Upper lobe of left lung (tissue), 6 donors: ENCODE measurements at regions not wholly inside any gene's neighbourhood (a gene's known extent, or its start where the extent isn't known, plus 50 kb on each side); places are given as distances from the start of the nearest gene placed in this dataset.

ENCODE experiments used
- ATAC-seq, 2 donors: fragments of 200-7000 bp; cut with Tn5 transposase; one replicate each; pipeline ENCODE4 v1.9.1; 2022; ENCODE audit warnings: mild to moderate bottlenecking in 2 of 2, moderate library complexity in 2 of 2; ENCODE audit not compliant: low FRiP score in 2 of 2
- DNase-seq, 2 donors: peaks; one replicate each; pipeline ENCODE4 v3.0.0-alpha.2; 2019 to 2020
- H3K27ac ChIP-seq, 4 donors: fragments of 200-600 bp; sonication (generic); one replicate each; pipeline ENCODE4 v1.5.1; 2016 to 2019
- H3K27me3 ChIP-seq, 4 donors: fragments of 200-600 bp; sonication (generic); one replicate each; pipeline ENCODE4 v1.5.1; 2017 to 2019
- H3K36me3 ChIP-seq, 4 donors: fragments of 200-600 bp; sonication (generic); one replicate each; pipeline ENCODE4 v1.5.1; 2016 to 2019
- H3K4me1 ChIP-seq, 4 donors: fragments of 200-600 bp; sonication (generic); one replicate each; pipeline ENCODE4 v1.5.1; 2018 to 2019
- H3K4me3 ChIP-seq, 4 donors: fragments of 200-600 bp; sonication (generic); one replicate each; pipeline ENCODE4 v1.5.1; 2017 to 2019; ENCODE audit warnings: mild to moderate bottlenecking in 2 of 4, moderate library complexity in 1 of 4
- H3K9me3 ChIP-seq, 4 donors: fragments of 200-600 bp; sonication (generic); one replicate each; pipeline ENCODE4 v1.5.1; 2018 to 2019
- EP300 ChIP-seq, 4 donors: sonication (generic); formaldehyde crosslinking; IDR thresholded peaks; one replicate each; pipeline ENCODE4 v1.5.1; 2017; ENCODE audit warnings: antibody characterized with exemption in 4 of 4, control low read depth in 2 of 4
- POLR2A ChIP-seq, 4 donors: fragments of 450-650 bp; IDR thresholded peaks; one replicate each; pipeline ENCODE4 v1.5.1; 2016 to 2017; ENCODE audit warnings: antibody characterized with exemption in 4 of 4, mild to moderate bottlenecking in 2 of 4
- POLR2AphosphoS5 ChIP-seq, 2 donors: sonication (generic); formaldehyde crosslinking; IDR thresholded peaks; one replicate each; pipeline ENCODE4 v1.5.1; 2017; ENCODE audit warnings: antibody characterized with exemption in 2 of 2
- WGBS, 2 donors: methylation state at CpG; one replicate each; pipeline ENCODE4 v1.1.5; 2017 to 2018; 5-methylcytosine and 5-hydroxymethylcytosine counted together
- TF ChIP-seq, protein P1 (sequence below), 6 experiments: fragments of 450-650 bp in 4 of 6; fragments of 200-600 bp in 2 of 6; sonication (generic) in 2 of 6; IDR thresholded peaks; one replicate each; pipeline ENCODE4 v1.5.1; 2016 to 2019; ENCODE audit warnings: antibody characterized with exemption in 6 of 6
- donor health status: DM: no; HTN: no; CAD: no; lungs with moderate emphysema.
- donor health status: DM: no; HTN: yes; CAD: no; lungs with severe emphysema.

DNA sequence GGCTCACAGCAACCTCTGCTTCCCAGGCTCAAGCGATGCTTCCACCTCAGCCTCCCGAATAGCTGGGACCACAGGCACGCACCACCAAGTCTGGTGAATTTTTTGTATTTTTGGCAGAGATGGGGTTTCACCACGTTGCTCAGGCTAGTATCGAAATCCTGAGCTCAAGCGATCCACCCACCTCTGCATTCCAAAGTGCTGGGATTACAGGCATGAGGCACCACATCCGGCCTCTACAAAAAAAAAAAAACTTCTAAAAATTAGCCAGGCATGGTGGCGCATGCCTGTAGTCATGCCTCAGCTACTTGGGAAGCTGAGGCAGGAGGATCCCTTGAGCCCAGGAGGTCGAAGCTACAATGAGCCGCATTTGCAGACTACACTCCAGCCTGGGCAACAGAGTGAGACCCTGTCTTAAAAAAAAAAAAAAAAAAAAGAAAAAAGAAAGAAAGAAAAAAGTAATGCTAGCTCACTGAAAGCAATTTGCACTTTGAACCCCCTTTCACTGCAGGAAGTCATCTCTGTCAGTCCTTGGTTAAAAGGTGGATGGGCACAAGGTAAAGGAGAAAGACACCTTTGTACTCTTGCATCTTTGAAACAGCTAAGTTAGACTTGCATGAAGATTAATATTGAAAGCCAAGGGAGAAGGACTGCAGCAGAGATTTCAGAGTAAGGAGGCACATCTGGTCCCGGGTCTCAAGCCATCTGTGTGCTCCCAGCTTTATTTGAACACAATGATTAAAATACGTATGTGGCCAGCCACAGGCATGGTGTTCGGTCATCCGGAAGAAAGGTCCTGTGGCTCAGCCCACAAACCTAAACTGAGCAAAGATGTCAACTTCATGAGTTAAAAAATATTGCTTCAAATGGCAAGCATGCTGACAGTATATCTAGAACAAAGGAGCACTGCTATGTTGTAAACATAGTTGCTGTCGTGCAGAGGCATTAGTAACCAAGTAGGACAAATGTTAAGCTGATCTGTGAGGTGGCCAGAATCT lies 103.8 kb upstream of the HMGA2 start:
- H3K27ac ChIP-seq = no peak overlapping the region
- no peaks in the 10 kb centered on the region for H3K9me3 ChIP-seq
- DNase-seq = no peak
- no peaks in the 10 kb centered on the region for H3K4me1 ChIP-seq
- H3K36me3 ChIP-seq = no peaks in the 10 kb centered on the region
- no peak for ATAC-seq
- no peak for TF ChIP-seq POLR2AphosphoS5 (IDR thresholded peaks at IDR 0.05)
- no peak for TF ChIP-seq EP300 (IDR thresholded peaks at IDR 0.05)
- TF ChIP-seq POLR2A (IDR thresholded peaks at IDR 0.05) = no peak
- TF ChIP-seq, protein P1, sequence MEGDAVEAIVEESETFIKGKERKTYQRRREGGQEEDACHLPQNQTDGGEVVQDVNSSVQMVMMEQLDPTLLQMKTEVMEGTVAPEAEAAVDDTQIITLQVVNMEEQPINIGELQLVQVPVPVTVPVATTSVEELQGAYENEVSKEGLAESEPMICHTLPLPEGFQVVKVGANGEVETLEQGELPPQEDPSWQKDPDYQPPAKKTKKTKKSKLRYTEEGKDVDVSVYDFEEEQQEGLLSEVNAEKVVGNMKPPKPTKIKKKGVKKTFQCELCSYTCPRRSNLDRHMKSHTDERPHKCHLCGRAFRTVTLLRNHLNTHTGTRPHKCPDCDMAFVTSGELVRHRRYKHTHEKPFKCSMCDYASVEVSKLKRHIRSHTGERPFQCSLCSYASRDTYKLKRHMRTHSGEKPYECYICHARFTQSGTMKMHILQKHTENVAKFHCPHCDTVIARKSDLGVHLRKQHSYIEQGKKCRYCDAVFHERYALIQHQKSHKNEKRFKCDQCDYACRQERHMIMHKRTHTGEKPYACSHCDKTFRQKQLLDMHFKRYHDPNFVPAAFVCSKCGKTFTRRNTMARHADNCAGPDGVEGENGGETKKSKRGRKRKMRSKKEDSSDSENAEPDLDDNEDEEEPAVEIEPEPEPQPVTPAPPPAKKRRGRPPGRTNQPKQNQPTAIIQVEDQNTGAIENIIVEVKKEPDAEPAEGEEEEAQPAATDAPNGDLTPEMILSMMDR (IDR thresholded peaks at IDR 0.05) = no peak
- H3K4me3 ChIP-seq = no peak overlapping the region
- WGBS, 2 donors = 88 to 90% methylated on average over 15 of the region's 15 CpGs
- no peaks in the 10 kb centered on the region for H3K27me3 ChIP-seq

DNA sequence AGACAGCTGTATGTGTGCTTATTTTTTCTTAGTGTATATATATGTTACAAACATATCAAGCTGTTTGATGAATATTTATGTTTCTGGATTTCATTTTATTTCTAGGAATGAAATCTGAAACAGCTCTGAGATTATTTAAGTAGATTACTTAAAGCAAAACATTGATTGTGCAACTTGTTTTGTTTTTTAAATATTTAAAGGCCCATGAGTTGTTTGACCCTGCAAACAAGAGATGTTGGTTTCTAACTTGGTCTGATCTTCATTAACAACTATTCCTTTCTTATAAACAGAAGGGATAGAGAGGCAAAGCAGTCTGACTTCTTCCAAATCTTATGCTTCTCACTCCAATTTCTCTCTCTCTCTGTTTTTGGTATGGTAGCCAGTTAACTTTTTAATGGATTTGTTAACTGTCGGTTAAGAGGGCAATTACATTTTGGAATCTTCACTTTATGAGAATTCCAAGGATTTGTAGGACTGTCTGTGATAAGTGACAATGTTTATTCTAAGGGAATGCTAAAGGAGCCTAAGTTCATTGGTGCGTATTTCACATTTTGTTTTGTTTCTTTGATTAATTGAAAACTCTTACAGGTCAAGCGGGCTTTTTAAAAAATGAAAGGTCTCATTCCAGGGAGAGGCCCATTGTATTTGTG lies 102.6 kb upstream of the HMGA2 start:
- Histone ChIP-seq H3K27ac (no peak overlapping the region), H3K9me3 (no peaks in the 10 kb centered on the region), H3K27me3 (no peaks in the 10 kb centered on the region), H3K36me3 (no peaks in the 10 kb centered on the region), H3K4me1 (no peaks in the 10 kb centered on the region), H3K4me3 (no peak overlapping the region)
- 65 to 94% methylated on average over 3 of the region's 3 CpGs for WGBS, 2 donors
- TF ChIP-seq POLR2AphosphoS5 (IDR thresholded peaks at IDR 0.05) (no peak), EP300 (IDR thresholded peaks at IDR 0.05) (no peak), POLR2A (IDR thresholded peaks at IDR 0.05) (no peak)
- TF ChIP-seq, protein P1 (IDR thresholded peaks at IDR 0.05) = no peak
- ATAC-seq (no peak), DNase-seq (no peak)

DNA sequence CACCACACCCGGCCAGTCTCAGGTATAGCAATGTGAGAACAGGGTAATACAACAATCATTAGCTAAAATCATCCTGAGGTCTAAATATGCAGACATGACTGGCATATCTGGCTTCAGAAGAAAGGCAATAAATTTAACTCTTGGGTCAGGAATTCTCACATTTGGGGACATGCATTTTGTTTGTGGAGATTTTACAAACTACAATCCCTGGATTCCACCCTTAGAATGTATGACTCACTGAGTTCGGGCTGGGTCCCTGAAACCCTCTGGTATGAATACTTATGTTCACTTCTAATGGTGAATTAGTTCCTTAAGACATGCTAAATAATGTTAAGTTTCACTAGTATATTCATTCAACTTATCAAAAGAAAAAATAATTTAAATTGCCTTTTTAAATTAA lies 98.9 kb upstream of the HMGA2 start:
- TF ChIP-seq POLR2A (IDR thresholded peaks at IDR 0.05) (no peak), POLR2AphosphoS5 (IDR thresholded peaks at IDR 0.05) (no peak), EP300 (IDR thresholded peaks at IDR 0.05) (no peak)
- TF ChIP-seq, protein P1 (IDR thresholded peaks at IDR 0.05) = no peak
- H3K27ac ChIP-seq = no peak overlapping the region
- WGBS, 2 donors = 88 to 93% methylated on average over 2 of the region's 2 CpGs
- H3K4me3 ChIP-seq = no peak overlapping the region
- peaks cover 0 to 7% (median 4%) of the 10 kb centered on the region in 4 donors for H3K4me1 ChIP-seq
- DNase-seq (no peak), ATAC-seq (no peak)
- no peaks in the 10 kb centered on the region for H3K36me3 ChIP-seq
- no peaks in the 10 kb centered on the region for H3K9me3 ChIP-seq
- peaks cover 0 to 17% (median 7%) of the 10 kb centered on the region in 4 donors for H3K27me3 ChIP-seq

DNA sequence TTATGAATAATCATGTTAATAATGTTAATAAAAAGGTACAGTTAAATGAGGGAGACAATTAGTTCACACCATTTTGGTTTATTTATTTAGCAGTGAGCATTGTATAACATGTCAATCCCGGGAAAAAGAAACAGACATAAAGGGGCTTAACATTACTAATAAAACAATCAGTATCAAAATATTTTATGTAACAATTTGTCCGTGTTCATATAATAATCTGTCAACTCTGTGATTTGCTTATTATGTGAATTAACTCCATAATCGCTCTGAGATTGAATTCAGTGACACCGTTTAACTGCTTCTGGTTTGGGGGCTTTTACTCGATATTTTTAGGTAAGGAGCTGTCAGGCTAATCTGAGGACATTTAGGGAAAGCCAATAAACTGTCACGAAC lies 95.8 kb upstream of the HMGA2 start:
- TF ChIP-seq, protein P1 (IDR thresholded peaks at IDR 0.05) = no peak
- TF ChIP-seq POLR2AphosphoS5 (IDR thresholded peaks at IDR 0.05) (no peak), EP300 (IDR thresholded peaks at IDR 0.05) (no peak), POLR2A (IDR thresholded peaks at IDR 0.05) (no peak)
- Histone ChIP-seq H3K9me3 (no peaks in the 10 kb centered on the region), H3K4me1 (peaks cover 0 to 7% (median 4%) of the 10 kb centered on the region in 4 donors), H3K36me3 (no peaks in the 10 kb centered on the region), H3K4me3 (no peak overlapping the region), H3K27ac (no peak overlapping the region), H3K27me3 (peaks cover 0 to 17% (median 8%) of the 10 kb centered on the region in 4 donors)
- 14 to 17% methylated on average over 6 of the region's 6 CpGs for WGBS, 2 donors
- DNase-seq = no peak
- ATAC-seq = no peak
